Right renal cortex interstitium (tissue), 3 donors: ENCODE measurements at regions not wholly inside any gene's neighbourhood (a gene's known extent, or its start where the extent isn't known, plus 50 kb on each side); places are given as distances from the start of the nearest gene placed in this dataset.

Experiments
- DNase-seq, 3 donors: peaks; one replicate each; pipeline ENCODE4 v3.0.0-alpha.2; 2013; ENCODE audit warnings: low read depth in 3 of 3, low spot score in 2 of 3

GRCh38 chr7:41910940-41911600, 208.2 kb upstream of the INHBA start:
- no peak for DNase-seq

DNA sequence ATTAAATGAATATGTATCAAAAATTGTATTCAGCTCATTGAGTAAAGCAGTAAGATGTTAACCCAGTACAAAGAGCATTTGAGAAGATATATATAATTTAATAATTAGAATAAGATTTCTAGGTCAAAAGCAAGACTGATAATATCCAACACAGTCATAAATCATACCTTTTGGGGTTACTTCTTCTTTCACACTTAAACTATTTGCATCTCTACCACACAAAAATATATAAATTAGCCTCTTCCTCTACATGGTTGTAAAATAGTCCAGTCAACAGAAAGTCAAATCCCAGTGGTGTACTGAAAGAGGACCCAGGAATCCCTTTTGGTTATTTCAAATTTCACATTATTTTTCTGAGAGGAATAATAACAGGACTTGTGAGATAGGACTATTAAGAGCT, 204.6 kb upstream of the INHBA start:
- DNase-seq: no peak

- DNase-seq: no peak
Observed at GRCh38 chr7:41900532-41900931, 197.6 kb upstream of the INHBA start.

- DNase-seq: no peak
Observed at GRCh38 chr7:41899823-41900433, 197.0 kb upstream of the INHBA start.

DNA sequence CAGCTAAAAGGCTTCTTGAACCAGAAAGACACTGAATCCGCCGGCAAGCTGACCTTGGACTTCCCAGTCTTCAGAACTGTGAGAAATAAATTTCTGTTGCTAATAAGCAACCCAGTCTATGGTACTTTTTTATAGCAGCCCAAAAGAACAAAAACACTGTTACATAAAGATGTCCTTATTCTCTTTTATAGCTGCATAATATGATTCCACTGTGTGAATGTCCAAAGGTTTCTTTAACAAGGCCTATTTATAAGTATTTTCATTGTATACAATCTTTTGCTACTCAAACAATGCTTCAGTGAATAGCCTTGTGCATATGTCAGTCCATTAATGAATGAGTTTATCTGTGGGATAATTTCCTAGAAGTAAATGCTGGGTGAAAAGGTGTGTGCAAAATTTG, 190.8 kb upstream of the INHBA start:
- no peak for DNase-seq

DNA sequence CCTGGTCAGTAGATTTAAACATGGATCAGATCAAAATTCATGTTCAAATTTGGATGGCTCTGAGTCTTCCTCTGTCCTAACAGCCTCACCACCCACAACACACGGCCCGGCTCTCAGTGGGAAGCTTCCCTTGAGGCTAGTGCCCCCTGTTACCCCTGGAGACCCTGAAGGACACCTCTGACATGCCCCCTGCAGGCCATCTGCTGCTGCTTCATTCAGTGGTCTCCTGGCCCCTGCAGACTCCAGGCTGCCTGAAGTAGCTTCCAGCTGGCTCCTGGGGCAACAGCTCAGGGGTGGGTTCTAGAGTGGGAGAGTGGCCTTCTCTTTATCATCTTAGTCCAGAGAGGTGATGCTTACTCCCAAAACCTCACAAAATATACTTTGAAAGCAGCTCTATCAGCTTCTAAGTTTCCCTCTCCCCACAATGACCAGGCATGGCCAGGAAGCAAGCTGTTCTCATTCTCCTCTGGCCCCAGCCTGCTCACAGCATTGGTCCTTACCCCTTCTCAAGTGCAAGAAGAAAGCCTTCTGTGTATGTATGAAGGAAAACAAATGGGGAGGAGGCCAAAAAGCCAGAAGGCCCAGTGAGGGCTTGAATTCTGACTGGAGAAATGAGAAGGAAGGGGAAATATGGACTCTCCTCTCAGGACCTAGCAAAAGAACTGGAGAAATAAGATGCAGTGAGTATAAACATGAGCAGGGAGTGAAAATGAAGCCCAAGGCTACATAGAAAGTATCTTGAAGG, 189.6 kb upstream of the INHBA start:
- DNase-seq: no peak

GRCh38 chr7:41891950-41892349, 189.1 kb upstream of the INHBA start:
- no peak for DNase-seq

- no peak for DNase-seq
Observed at GRCh38 chr7:41890631-41891274, 187.9 kb upstream of the INHBA start.

DNA sequence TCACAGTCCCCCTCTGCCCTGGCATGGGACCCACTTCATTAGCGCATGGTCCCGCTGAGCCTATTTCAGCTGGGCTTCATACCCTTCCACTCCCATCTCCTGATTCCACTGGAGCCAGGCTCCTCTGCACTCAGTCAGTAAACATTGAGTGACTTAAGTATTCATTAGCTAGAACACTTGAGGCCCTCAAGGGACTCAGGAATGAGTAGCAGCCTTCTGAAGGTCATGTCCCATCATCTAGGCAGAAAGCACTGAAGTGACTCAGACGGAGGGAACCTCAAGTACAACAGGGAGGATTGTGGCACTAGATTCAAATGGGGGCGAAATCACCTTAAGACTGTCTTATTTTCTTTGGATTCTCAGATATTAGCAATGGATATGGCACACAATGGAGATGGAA, 186.6 kb upstream of the INHBA start:
- no peak for DNase-seq

DNA sequence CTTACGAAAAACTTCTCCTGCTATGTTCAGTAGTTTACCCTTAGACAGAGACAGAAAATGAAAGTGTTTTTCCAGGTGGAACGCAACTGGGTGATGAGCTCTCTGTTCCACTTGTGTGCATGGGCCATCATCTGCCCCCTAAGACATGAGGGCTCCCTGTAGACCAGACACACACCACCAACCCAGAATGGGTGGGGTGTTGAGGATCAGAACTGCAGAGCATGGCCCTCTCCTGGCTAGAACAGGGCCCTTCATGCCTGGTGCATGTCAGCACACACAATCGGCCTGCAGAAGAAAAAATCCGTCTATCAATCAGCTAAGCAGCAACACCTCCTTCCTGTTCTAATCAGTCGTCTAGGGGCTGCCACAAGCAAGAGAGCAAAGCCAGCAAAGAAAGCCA, 186.2 kb upstream of the INHBA start:
- DNase-seq: no peak

GRCh38 chr7:41887416-41887815, 184.5 kb upstream of the INHBA start:
- no peak for DNase-seq

DNA sequence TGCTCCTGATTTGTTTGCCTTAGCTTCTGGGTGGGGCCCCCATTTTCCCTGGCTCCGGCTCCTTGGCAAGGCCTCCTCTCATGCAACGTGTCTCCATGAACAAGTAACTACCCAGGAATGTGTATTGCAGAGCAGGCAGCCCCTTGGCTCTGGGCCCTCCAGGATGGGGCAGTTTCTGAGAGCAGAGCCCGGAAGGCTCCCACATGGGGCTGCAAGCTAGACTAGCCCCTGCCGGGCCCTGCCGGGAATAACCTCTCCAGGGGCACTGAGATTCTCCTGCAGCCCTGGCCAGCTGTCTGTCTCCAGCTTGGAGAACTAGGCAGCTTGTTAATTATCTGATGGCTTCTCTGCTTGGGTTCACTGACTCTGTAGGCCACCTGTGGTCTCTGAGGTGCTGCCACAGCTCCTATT, 184.0 kb upstream of the INHBA start:
- no peak for DNase-seq

GRCh38 chr7:41886262-41886900, 183.5 kb upstream of the INHBA start:
- no peak for DNase-seq

- DNase-seq: no peak
Observed at GRCh38 chr7:41885748-41886147, 182.9 kb upstream of the INHBA start.

GRCh38 chr7:41885078-41885477, 182.2 kb upstream of the INHBA start:
- no peak for DNase-seq

DNA sequence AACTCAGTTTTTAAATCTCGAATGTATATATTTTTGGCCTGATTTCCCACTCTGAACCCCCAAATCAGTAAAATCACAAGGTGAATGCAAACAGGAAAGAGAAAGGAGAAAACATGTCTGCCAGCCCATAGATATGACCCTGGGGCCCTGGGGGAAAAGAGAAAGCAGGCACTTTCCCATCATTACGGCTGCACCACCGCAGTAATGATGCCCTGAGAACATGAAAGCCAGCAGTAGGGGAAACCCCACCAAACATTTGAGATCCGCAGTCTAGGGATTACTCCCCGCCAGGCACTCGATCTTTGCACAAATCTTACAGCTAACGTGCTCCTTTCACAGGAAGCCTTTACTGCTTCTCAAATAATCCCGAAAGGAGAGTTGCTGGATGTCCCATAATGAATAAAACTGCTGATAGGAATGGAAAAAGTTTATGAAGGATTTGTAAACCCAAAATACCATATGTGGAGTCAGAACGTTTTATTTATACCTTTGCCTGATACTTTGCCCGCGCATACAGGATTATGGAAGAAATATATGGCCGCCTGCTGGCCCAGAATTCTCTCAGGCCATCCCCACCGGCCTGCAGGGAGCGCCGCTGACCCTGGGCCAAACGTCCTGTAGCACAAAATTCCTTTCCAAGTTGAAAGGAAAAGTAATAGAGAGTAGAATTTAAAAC, 180.0 kb upstream of the INHBA start:
- DNase-seq: no peak

- no peak for DNase-seq
Observed at GRCh38 chr7:41882256-41882655, 179.4 kb upstream of the INHBA start.

- no peak for DNase-seq
Observed at GRCh38 chr7:41881331-41882130, 178.6 kb upstream of the INHBA start.

- DNase-seq: no peak
Observed at GRCh38 chr7:41880107-41880506, 177.2 kb upstream of the INHBA start.

DNA sequence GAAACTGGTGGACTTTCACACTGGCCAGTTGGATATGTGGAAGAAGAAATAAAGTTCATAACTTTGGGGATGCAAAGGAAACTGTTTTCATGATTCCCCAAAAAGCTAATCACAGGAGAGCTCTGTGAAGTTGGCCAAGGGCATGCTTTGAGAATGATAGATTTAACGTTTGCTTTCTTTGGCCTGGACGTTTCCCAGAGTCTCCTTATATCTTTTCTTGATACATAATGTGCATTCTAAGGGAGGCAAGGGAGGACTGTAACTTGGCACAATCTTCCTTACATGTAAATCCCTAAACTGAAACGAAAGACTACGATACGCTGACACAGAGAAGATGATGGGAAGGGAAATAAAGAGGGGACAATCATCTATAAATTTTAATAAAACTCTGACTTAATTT, 176.5 kb upstream of the INHBA start:
- no peak for DNase-seq
